NCI-H345 treated with DMSO at 0.1 percent for 48 hours (cell line): ENCODE measurements at regions not wholly inside any gene's neighbourhood (a gene's known extent, or its start where the extent isn't known, plus 50 kb on each side); places are given as distances from the start of the nearest gene placed in this dataset.
"Not testable (repeated sequence)": the region's sequence is repeated elsewhere in the genome, so short reads cannot be mapped to it uniquely, and the experiment has no call there.

Experiments
- DNase-seq: peaks from one replicate; lab custom pipeline; 2025; ENCODE audit not compliant: unreplicated experiment; lab: John Stamatoyannopoulos, UW

GRCh38 chr3:182487143-182487542, 306.2 kb upstream of the ATP11B start:
- DNase-seq, result no peak

DNA sequence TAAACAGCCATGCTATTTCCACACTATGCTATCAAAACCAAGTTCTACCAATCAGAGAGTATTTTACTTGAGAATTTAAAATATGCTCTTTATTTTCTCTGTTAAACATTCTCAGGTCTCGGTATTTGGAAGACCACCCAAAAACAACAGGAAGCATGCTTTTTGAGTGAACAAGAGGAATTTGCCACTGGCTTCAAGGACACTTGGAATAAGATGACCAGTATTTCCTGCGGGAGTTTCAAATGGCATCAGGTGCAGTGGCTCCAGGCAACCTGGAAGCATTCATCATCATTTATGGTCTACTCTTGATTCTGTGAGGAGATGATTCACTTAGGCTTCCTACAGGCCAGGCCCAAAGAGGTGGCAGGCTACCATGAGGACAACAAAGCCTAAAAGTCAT, 305.7 kb upstream of the ATP11B start:
- no peak for DNase-seq

- DNase-seq, result peak; percentile 95
Observed at GRCh38 chr3:182490596-182491491, 302.5 kb upstream of the ATP11B start.

- peak; percentile 84 for DNase-seq
Observed at GRCh38 chr3:182491577-182491976, 301.7 kb upstream of the ATP11B start.

GRCh38 chr3:182492536-182492935, 300.8 kb upstream of the ATP11B start:
- no peak for DNase-seq

DNA sequence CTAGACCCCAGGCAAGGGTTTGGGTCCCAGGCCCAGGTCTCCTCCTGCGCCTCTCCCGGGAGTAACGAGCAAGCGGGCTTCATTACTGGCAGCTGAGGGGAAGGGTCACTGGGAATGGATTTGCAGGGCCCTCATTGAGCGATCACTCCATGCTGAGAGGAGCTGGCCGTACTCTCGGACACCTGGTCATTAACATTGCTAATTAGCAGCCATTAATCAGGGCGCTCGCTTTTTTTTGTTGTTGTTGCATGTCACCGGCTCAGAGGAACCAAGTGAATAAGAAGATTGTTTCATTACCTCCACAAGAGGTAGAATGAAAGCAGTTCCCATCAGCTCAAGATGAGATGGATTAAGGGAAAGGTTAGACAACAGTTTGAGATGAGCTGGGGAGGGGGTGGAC, 293.0 kb upstream of the ATP11B start:
- DNase-seq, result no peak

DNA sequence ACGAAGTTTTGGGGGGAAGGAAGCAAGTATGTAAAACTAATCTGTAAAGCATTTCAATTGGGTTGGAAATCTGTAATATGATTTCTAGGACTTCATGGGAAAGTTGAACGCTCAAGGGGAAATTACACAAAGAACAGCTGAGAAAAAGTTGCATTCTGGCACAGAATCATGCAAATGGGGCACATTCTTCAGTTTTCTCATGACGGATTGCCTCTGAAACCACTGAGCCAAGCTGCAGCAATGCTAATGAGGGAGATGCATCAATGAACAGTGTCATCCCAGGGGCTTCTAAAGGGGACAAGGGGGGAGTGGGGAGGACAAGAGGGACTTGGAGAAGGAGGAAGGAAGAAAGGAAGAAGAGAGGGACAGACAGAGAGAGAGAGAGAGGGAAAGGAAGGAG, 291.4 kb upstream of the ATP11B start:
- DNase-seq, result no peak

GRCh38 chr3:182503401-182503800, 289.9 kb upstream of the ATP11B start:
- DNase-seq, result no peak

DNA sequence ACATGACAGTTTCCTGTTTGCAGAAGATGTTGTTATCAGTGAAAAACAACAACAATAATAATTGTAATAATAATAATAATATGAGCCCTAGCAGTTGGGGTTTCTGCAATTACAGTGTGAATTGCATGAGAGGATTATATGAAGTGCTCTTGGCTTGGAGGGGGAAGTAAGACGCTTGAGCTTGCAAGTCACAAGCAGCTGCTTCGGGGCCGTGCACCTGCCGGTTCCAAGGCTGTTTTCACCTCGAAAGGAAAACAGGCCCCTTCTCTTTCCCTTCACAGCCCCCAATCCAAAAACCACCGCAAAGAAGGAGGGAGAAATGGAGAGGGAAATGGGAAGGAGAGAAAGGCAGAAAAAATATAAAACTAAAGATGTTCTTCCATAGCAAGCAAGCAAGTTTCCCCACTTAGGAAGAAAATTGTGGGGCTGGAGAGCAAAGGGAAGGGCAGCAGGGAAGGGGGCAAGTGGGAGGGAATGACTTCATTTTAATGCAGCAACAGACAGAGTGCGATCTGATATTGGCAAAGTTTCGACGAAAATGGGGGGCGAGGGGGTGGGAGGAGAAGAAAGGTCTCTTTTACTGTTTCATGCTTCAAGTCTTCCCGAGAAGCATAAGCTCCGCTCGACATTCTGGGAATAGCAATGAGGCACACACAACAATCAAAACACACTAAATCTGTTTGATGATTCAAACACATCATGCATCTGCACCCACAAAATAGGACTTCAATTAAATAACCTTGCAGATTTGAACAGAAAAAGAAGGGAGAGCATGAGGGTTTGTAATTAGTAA, 284.2 kb upstream of the ATP11B start:
- peak; percentile 39 for DNase-seq

DNA sequence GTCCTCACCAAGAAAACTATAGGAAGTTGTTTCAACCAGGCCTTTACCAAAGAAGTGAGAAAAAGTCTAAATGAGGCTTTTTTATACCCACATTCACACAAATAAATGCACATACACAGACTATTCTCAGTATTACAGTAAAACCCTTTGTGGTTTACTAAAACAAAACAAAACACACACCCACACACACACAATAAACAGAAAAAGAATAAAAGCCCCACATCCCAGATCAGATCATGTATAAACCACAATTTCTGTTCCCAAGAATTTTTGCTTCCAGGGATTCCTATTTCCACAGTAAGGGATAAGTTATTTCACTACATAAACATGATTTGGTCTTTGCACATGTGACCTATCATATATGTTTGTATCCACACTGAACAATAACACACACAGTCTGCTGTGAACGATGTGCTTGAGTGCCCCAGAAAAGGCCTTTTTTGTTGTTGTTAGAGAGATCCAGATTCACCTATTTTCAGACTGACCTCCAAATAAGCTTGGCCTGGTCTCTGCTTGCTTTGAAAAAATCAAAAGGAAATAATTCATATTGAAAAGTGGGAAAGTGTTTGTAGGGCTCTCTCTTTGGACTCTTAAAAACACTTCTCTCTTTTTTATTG, 283.4 kb upstream of the ATP11B start:
- DNase-seq, result no peak

- DNase-seq, result no peak
Observed at GRCh38 chr3:182514236-182514964, 278.9 kb upstream of the ATP11B start.

DNA sequence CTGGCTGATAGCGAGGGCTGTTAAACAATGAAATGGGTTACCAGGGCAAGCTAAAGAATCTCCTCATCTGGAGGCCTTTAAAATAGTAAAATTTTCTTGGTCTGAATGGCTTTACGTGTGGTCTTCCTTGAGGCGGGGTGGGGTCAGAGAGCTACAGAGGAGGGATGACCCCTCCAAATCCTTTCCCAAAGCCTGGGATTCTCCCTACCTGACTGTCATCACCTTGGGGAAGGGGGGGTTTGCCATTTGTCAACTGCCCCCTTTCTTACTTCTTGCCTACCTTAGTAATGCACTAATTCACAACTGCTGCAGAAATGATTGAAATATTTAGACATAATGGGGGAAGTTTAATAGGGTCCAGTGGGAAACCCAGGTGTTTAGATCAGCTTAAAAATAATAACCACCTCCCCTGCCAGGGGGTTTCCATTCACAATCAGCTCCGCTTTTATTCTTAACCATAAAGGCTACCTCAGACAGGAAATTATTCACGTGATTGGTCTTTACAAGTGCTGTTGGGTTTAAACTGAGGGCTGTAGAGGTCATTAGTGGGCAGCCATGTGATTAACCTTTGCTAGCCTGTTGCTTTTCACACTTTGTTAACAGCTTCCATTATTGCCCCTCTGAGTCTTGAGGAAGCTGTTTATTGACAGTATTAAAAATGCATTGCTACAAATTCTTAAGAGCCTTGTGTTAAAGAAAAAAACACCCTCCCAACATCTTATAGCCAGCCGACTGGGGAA, 276.5 kb upstream of the ATP11B start:
- DNase-seq, result no peak

DNA sequence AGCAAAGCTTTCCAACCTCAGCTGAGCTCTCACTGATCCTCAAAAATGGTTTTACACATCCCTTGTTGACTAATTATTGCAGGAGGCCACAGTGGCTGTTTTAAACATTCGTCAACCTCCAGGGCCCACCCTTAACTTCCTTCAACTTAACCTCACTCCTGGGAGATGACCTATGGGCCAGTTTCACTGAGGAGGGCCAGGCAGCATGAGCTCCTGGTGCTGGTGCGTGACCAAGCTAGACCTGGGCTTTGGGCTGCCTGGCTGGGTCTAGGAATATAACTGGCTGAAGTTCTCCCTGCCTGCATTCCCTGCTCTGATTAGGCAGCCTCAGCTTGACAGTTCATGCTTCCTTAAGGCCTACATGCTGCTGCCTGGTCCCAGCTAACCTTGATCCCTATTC, 273.7 kb upstream of the ATP11B start:
- DNase-seq, result no peak

DNA sequence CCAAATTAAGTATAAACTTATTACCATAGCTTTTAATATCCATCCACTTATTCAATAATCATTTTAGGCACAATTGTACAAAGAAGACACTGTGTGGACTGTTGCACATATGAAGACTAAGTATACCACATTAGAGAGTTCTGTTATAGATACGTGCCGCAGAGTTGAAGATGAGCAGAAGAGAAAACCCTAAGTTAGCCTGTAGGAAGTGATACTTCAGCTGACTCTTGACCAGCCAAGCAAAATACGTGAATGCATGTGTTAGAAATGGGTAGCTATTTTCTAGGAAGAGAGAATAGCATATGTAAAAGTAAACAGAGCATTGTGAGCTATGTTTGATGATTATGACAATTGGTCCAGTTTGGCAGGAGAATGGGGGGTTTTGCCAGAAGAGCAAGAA, 272.0 kb upstream of the ATP11B start:
- no peak for DNase-seq

GRCh38 chr3:182523424-182523823, 269.9 kb upstream of the ATP11B start:
- DNase-seq, result not testable (repeated sequence)

GRCh38 chr3:182523836-182524235, 269.5 kb upstream of the ATP11B start:
- DNase-seq, result no peak

DNA sequence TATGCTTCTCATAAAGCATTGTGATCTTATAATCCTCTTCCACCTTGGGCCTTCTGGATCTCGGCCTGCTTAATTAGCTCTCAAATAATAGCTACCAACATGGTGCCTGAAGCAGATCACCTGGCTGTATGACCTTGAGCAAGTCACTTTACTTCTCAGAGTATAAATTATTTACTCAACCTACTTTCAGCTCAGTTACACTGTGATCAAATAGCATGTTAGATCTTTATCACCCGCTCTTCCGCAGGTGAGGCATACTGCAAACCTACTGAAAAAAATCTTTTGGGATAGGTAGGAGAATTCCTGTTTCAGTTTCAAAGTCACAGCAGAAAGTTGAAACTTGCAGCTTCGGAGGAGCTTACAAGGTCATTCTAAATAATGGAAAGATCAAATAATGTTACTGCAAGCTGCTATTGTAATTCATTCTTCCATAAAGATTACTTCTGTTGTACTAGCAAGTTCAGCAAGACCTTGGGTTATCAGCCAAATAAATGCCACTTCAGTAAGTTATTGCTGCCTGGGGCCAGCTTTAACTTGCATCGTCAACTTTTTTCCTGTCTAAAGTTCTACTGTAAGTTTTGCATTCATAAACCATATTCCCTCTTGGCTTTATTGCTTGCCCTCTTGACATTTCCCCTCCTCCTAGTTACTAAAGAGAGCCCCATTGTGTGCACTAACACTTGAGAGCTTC, 268.4 kb upstream of the ATP11B start:
- no peak for DNase-seq

DNA sequence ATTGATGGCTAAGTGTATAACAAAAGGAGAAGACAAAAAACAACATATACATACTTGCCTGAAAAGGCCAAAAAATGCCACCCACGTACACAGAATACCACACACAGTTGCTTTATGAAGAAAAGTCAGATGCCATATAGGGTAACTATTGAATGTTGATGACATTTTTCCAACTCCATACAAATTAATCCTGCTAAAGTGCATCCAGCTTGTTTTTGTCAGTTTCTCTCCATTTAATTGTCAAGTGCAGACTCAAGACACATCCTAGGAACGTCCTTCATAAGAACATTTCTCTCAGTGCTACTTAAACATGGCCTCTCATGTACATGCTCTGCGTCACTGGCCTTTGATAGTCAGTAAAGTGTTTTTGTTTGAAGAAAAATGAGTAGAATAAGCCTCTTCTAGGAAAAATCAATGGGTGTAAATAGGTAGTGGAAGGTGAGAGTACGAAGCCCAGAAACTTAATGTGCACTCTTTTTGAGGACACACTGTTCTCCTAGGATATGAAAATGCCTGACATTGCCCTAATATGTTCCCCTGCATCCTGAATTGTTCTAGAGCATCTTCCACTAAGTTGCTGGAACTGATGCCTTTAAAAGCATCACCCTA, 267.4 kb upstream of the ATP11B start:
- no peak for DNase-seq

DNA sequence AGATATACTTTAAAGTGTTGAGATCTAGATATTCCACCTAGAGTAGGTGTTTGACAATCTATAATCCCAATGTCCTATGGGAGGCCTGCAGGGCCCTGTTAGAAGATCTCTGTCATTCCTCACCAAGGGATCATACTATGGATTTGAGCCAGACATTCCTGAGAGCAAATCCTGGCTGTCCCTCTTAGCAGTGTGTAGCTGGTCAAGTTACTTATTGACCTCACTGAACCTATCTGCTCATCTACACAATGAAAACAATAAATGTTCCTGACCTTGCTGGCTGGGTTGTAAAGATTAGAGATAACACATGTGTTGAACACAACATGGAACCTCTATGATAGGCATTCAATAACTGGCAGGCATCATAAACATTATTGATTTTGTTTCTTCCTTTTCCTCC, 265.6 kb upstream of the ATP11B start:
- no peak for DNase-seq
